Ishikawa (cell line): ENCODE measurements at regions not wholly inside any gene's neighbourhood (a gene's known extent, or its start where the extent isn't known, plus 50 kb on each side); places are given as distances from the start of the nearest gene placed in this dataset.

Experiments
- CEBPB ChIP-seq: IDR thresholded peaks from 2 replicates; pipeline ENCODE4 v1.6.1; 2012
- CREB1 ChIP-seq: IDR thresholded peaks from 2 replicates; pipeline ENCODE4 v1.6.1; 2012; ENCODE audit warnings: low read depth
- EGR1 ChIP-seq: IDR thresholded peaks from 2 replicates; pipeline ENCODE4 v1.6.1; 2012
- EP300 ChIP-seq: IDR thresholded peaks from 2 replicates; pipeline ENCODE4 v1.6.1; 2012; ENCODE audit warnings: borderline replicate concordance
- FOXM1 ChIP-seq: IDR thresholded peaks from 2 replicates; pipeline ENCODE4 v1.6.1; 2012; ENCODE audit warnings: low read depth, borderline replicate concordance
- RAD21 ChIP-seq: IDR thresholded peaks from 2 replicates; pipeline ENCODE4 v1.6.1; 2012; ENCODE audit warnings: low read depth
- TAF1 ChIP-seq: IDR thresholded peaks from 2 replicates; pipeline ENCODE4 v1.6.1; 2012; ENCODE audit warnings: low read depth, mild to moderate bottlenecking
- TCF12 ChIP-seq: IDR thresholded peaks from 2 replicates; pipeline ENCODE4 v1.6.1; 2012; ENCODE audit warnings: low read depth
- TEAD4 ChIP-seq: IDR thresholded peaks from 2 replicates; pipeline ENCODE4 v1.6.1; 2012
- YY1 ChIP-seq: IDR thresholded peaks from 2 replicates; pipeline ENCODE4 v1.6.1; 2012; ENCODE audit warnings: low read depth
- ZBTB7A ChIP-seq: IDR thresholded peaks from 2 replicates; pipeline ENCODE4 v1.6.1; 2012; ENCODE audit warnings: low read depth
- TF ChIP-seq, protein P1 (sequence below): IDR thresholded peaks from 2 replicates; pipeline ENCODE4 v1.6.1; 2012; ENCODE audit warnings: low read depth, mild to moderate bottlenecking
- TF ChIP-seq, protein P2 (sequence below): IDR thresholded peaks from 2 replicates; pipeline ENCODE4 v1.6.1; 2012

DNA sequence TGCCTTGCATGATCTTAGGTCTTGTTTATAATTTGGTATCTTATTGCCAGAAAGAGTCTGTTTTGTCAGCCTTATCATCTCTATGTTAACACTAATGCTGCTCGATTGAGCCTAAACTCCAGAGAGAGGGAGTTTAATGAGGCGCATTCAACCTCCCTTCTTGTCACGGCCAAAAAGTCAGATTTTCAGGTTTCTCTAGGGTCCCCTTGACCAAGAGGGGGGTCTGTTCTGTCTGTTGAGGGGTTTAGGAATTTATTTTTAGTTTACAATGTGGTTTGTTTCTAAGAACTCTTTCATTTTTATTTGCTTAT lies 285.7 kb upstream of the VWC2 start:
- TF ChIP-seq, protein P1, sequence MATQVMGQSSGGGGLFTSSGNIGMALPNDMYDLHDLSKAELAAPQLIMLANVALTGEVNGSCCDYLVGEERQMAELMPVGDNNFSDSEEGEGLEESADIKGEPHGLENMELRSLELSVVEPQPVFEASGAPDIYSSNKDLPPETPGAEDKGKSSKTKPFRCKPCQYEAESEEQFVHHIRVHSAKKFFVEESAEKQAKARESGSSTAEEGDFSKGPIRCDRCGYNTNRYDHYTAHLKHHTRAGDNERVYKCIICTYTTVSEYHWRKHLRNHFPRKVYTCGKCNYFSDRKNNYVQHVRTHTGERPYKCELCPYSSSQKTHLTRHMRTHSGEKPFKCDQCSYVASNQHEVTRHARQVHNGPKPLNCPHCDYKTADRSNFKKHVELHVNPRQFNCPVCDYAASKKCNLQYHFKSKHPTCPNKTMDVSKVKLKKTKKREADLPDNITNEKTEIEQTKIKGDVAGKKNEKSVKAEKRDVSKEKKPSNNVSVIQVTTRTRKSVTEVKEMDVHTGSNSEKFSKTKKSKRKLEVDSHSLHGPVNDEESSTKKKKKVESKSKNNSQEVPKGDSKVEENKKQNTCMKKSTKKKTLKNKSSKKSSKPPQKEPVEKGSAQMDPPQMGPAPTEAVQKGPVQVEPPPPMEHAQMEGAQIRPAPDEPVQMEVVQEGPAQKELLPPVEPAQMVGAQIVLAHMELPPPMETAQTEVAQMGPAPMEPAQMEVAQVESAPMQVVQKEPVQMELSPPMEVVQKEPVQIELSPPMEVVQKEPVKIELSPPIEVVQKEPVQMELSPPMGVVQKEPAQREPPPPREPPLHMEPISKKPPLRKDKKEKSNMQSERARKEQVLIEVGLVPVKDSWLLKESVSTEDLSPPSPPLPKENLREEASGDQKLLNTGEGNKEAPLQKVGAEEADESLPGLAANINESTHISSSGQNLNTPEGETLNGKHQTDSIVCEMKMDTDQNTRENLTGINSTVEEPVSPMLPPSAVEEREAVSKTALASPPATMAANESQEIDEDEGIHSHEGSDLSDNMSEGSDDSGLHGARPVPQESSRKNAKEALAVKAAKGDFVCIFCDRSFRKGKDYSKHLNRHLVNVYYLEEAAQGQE = no peak
- TF ChIP-seq TCF12 (no peak), EP300 (no peak), FOXM1 (no peak), CREB1 (no peak), TEAD4 (no peak), TAF1 (no peak), RAD21 (no peak), EGR1 (no peak), CEBPB (no peak), ZBTB7A (no peak), YY1 (no peak)
- TF ChIP-seq, protein P2, sequence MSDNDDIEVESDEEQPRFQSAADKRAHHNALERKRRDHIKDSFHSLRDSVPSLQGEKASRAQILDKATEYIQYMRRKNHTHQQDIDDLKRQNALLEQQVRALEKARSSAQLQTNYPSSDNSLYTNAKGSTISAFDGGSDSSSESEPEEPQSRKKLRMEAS = no peak
